ENCODE measurements at regions not wholly inside any gene's neighbourhood (a gene's known extent, or its start where the extent isn't known, plus 50 kb on each side); places are given as distances from the start of the nearest gene placed in this dataset.

- H3K4me1 ChIP-seq: no peaks in the 10 kb centered on the region
- WGBS: 66% methylated on average over 18 of the region's 19 CpGs
- no peaks in the 10 kb centered on the region for H3K36me3 ChIP-seq
- H3K9me3 ChIP-seq: no peaks in the 10 kb centered on the region
- peaks cover 29% of the 10 kb centered on the region for H3K27me3 ChIP-seq
- TF ChIP-seq, protein P1, sequence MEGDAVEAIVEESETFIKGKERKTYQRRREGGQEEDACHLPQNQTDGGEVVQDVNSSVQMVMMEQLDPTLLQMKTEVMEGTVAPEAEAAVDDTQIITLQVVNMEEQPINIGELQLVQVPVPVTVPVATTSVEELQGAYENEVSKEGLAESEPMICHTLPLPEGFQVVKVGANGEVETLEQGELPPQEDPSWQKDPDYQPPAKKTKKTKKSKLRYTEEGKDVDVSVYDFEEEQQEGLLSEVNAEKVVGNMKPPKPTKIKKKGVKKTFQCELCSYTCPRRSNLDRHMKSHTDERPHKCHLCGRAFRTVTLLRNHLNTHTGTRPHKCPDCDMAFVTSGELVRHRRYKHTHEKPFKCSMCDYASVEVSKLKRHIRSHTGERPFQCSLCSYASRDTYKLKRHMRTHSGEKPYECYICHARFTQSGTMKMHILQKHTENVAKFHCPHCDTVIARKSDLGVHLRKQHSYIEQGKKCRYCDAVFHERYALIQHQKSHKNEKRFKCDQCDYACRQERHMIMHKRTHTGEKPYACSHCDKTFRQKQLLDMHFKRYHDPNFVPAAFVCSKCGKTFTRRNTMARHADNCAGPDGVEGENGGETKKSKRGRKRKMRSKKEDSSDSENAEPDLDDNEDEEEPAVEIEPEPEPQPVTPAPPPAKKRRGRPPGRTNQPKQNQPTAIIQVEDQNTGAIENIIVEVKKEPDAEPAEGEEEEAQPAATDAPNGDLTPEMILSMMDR (IDR thresholded peaks at IDR 0.05): no peak
- TF ChIP-seq POLR2AphosphoS5 (IDR thresholded peaks at IDR 0.05) (no peak), POLR2A (IDR thresholded peaks at IDR 0.05) (no peak), EP300 (IDR thresholded peaks at IDR 0.05) (no peak)
- no peak overlapping the region for H3K27ac ChIP-seq
- DNase-seq (ENCODE audit: low spot score in 2 of 2): peak in 1 of 2 donors; percentile 50
- no peak overlapping the region for H3K4me3 ChIP-seq
Observed at GRCh38 chr14:101123618-101124510, 220.3 kb upstream of the RTL1 start.

GRCh38 chr14:101124815-101125214 lies 221.3 kb upstream of the RTL1 start:
- H3K9me3 ChIP-seq: no peaks in the 10 kb centered on the region
- WGBS: 79% methylated on average over 11 of the region's 11 CpGs
- peaks cover 33% of the 10 kb centered on the region for H3K27me3 ChIP-seq
- TF ChIP-seq POLR2A (IDR thresholded peaks at IDR 0.05): no peak
- TF ChIP-seq, protein P1 (IDR thresholded peaks at IDR 0.05): no peak
- TF ChIP-seq POLR2AphosphoS5 (IDR thresholded peaks at IDR 0.05): no peak
- TF ChIP-seq EP300 (IDR thresholded peaks at IDR 0.05): no peak
- no peaks in the 10 kb centered on the region for H3K36me3 ChIP-seq
- DNase-seq (ENCODE audit: low spot score in 2 of 2): peak in 1 of 2 donors; percentile 35
- H3K4me1 ChIP-seq: no peaks in the 10 kb centered on the region
- H3K27ac ChIP-seq: no peak overlapping the region
- H3K4me3 ChIP-seq: no peak overlapping the region

DNA sequence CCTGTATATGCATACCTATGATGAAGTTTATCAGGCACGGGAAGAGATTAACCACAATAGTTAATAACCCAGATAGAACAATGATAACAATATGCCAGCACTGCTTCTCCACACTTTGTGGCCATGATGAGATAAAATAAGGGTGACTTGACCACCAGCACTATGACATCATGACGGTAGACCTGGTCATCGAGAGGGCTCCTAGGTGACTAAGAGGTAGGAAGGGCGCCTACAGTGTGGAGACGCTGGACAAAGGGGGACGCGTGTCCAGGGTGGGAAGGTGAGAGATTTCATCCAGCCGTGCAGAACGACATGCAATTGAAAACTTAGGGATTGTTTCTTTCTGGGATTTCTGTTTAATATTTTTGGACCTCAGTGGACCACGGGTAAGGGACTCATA lies 221.8 kb upstream of the RTL1 start:
- Histone ChIP-seq H3K36me3 (no peaks in the 10 kb centered on the region), H3K4me1 (no peaks in the 10 kb centered on the region), H3K4me3 (no peak overlapping the region), H3K9me3 (no peaks in the 10 kb centered on the region), H3K27ac (no peak overlapping the region), H3K27me3 (peaks cover 32% of the 10 kb centered on the region)
- DNase-seq (ENCODE audit: low spot score in 2 of 2): no peak
- TF ChIP-seq, protein P1 (IDR thresholded peaks at IDR 0.05): no peak
- no peak for TF ChIP-seq POLR2AphosphoS5 (IDR thresholded peaks at IDR 0.05)
- no peak for TF ChIP-seq POLR2A (IDR thresholded peaks at IDR 0.05)
- no peak for TF ChIP-seq EP300 (IDR thresholded peaks at IDR 0.05)
- 92% methylated on average over 10 of the region's 10 CpGs for WGBS

GRCh38 chr14:101125719-101126651 lies 222.5 kb upstream of the RTL1 start:
- Histone ChIP-seq H3K4me1 (no peaks in the 10 kb centered on the region), H3K27ac (no peak overlapping the region), H3K9me3 (no peaks in the 10 kb centered on the region), H3K4me3 (no peak overlapping the region), H3K27me3 (peaks cover 32% of the 10 kb centered on the region), H3K36me3 (no peaks in the 10 kb centered on the region)
- peak; percentile 43 to 60 for DNase-seq (ENCODE audit: low spot score in 2 of 2)
- 85% methylated on average over 36 of the region's 37 CpGs for WGBS
- no peak for TF ChIP-seq POLR2AphosphoS5 (IDR thresholded peaks at IDR 0.05)
- TF ChIP-seq, protein P1 (IDR thresholded peaks at IDR 0.05): no peak
- TF ChIP-seq POLR2A (IDR thresholded peaks at IDR 0.05): no peak
- TF ChIP-seq EP300 (IDR thresholded peaks at IDR 0.05): no peak

All from suprapubic skin (tissue), 4 donors.